LNCAP (cell line): ENCODE measurements at regions not wholly inside any gene's neighbourhood (a gene's known extent, or its start where the extent isn't known, plus 50 kb on each side); places are given as distances from the start of the nearest gene placed in this dataset.

Source experiments
- TF ChIP-seq, protein P1 (sequence below): fragments of 450-650 bp; IDR thresholded peaks from 2 replicates; pipeline ENCODE4 v1.5.1; 2017; ENCODE audit warnings: mild to moderate bottlenecking

DNA sequence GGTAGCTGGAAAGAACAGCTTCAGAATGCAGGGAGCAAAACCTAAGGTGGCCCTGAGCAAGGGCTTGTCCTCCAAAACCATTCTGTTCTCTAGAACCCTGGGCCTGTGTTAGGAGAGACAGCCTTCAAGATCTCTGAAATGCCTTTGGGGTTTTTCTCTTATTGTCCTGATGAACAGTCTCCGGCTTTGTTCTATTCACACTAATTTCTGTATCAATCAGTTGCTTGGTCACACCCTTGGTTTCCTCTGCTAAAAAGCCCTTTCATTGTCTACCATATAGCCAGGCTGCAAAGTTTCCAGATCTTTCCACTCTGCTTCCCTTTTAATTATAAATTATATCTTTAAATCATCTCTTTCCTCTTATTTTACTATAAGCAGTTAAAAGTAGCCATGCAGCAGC is 219.9 kb upstream of the ARID2 start:
- TF ChIP-seq, protein P1, sequence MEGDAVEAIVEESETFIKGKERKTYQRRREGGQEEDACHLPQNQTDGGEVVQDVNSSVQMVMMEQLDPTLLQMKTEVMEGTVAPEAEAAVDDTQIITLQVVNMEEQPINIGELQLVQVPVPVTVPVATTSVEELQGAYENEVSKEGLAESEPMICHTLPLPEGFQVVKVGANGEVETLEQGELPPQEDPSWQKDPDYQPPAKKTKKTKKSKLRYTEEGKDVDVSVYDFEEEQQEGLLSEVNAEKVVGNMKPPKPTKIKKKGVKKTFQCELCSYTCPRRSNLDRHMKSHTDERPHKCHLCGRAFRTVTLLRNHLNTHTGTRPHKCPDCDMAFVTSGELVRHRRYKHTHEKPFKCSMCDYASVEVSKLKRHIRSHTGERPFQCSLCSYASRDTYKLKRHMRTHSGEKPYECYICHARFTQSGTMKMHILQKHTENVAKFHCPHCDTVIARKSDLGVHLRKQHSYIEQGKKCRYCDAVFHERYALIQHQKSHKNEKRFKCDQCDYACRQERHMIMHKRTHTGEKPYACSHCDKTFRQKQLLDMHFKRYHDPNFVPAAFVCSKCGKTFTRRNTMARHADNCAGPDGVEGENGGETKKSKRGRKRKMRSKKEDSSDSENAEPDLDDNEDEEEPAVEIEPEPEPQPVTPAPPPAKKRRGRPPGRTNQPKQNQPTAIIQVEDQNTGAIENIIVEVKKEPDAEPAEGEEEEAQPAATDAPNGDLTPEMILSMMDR = no peak

DNA sequence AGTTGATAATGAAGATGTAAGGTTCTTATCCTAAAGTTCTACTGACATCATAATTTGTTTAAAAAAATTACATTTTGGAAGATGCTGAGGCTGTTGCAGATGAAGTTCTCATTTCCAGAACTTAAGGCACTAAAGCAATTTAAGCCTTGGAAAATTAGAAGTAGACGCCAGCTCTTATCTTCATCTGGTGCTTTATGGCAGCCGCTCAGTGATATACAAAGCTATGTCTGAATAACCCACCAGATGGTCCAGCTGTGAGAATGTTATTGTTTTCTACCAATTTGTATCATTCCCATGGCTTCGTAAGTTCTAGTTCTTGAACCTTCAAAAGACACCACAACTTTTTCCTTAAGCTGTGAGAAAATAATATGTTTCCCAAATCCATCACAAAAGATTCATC is 212.1 kb upstream of the ARID2 start:
- TF ChIP-seq, protein P1 = no peak

DNA sequence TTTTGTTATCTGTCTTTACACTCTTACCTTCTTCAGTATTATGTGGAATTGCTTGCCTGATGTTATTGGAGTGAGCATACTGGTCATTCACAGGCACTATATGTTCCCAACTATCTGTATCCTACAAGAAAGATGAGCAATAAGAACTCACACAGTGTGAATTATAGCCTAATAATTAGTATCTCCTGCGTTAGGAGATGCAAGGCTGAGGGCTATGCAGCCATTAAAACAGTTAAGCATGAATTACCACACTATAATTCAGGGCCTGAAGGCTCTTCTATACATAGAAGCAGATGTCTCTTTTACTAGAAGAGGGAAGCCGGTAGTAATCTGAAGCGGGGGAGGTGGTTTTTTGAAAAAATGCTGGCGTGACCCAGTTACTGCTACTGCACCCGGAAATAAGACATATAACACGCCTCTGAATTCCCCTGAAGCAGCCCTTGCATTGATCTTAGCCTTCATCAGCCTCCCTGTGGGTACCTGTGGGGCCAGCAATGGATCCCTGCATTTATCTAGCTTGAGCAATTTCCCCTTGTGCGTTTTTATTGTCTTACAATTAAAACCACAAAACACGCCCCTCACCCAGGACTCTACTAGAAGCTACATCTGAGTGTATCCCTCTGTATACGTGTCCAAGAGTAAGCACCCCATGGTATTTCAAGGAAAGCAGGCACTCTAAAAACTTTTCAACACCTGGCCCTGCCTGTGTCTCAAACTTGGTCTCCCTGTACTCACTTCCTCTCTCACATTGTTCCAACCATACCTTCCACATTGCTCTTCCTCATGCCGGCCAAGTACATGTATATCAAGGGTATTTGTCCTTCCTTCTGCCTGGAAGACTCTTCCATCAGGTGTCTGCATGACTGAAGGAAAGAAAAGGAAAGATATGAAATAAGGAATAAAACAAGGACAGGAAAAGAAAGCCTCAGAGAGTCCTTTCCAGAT is 210.9 kb upstream of the ARID2 start:
- TF ChIP-seq, protein P1 = no peak

DNA sequence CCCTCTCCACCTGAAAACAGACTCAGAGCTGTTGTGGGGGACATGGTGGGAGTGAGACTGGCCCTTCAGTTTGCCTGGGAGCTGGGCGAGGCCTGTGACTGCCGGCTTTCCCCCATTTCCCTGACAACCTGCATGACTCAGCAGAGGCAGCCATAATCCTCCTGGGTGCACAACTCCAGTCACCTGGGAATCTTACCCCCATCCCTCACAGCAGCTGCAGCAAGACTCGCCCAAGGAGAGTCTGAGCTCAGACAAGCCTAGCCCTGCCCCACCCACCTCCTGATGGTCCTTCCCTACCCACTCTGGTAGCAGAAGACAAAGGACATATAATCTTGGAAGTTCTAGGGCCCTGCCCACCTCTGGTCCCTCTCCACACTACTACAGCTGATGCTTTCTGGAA is 207.3 kb upstream of the ARID2 start:
- TF ChIP-seq, protein P1 = no peak

DNA sequence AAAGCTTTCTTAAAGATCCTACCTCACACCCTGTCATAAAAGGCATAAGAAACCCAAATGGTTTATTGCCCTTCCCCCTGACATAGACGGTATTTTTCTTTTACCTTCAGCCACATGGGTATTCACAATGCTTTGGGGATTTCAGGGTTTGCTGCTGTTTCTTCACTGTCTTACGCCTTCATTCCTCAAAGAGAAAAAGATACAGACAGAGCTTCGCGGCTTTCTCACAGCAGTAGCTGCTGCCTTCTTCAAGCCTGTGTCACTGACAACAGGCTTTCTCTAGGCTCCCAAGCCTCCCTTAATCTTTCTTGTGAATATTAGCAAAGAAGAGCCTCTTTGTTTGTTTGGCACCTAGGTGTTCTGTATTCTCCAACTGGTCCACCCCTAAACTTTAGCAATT is 197.4 kb upstream of the ARID2 start:
- TF ChIP-seq, protein P1 = no peak

DNA sequence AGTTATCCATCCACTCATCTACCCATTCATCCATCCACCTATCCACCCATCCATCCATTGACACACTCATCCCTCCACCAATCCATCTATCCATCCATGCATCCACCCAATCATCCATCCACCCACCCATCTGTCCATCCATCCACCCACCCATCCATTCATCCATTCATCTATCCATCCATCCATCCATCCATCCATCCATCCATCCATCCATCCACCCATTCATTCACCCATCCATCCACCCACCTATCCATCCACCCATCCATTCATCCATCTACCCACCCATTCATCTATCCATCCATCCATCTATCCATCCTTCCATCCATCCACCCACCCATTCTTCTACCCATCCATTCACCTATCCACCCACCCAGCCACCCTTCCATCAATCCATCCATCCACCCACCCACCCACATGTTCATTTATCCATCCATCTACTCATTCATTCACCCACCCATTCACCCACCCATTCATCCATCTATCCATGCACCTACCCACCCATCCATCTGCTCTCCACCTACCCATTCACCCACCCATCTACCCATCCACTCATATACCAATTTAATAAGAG is 193.8 kb upstream of the ARID2 start:
- TF ChIP-seq, protein P1 = no peak

DNA sequence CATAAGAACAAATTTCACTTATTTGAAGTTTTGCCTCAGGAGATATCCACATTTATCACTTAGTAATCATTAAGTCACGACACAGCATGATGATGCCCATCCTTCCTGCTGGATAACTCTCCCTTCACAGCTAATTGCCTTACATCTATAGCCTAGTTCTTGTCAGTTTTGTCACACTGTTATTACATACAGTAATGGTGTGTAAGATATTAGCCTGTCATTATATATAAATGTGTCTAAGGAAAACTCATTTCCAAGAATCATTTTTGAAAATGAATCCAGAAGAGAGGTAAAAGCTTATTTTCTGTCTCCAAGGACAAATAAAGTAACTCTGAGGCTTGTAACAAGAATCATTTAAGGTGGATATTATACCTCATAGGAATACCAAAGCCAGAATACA is 193.2 kb upstream of the ARID2 start:
- TF ChIP-seq, protein P1 = no peak
